ENCODE measurements at regions not wholly inside any gene's neighbourhood (a gene's known extent, or its start where the extent isn't known, plus 50 kb on each side); places are given as distances from the start of the nearest gene placed in this dataset.

GRCh38 chr10:35745617-35746403, 103.7 kb upstream of the FZD8 start:
- WGBS, 2 donors = 87 to 93% methylated on average over 4 of the region's 4 CpGs
- intact Hi-C loops (cut with DNase I; ENCODE audit: low total_unique reads) = no loop called here
- H3K36me3 ChIP-seq (ENCODE audit: low read depth, missing control alignments) = no peaks in the 10 kb centered on the region
- H3K4me1 ChIP-seq = no peaks in the 10 kb centered on the region
- no peak for DNase-seq
- no peak for TF ChIP-seq CTCF (IDR thresholded peaks at IDR 0.05)
- no peak for TF ChIP-seq POLR2A (IDR thresholded peaks at IDR 0.05)
- H3K27ac ChIP-seq = no peak overlapping the region
- H3K4me3 ChIP-seq = no peak overlapping the region
- H3K9me3 ChIP-seq = no peaks in the 10 kb centered on the region
- no peaks in the 10 kb centered on the region for H3K27me3 ChIP-seq

- intact Hi-C loops (cut with DNase I; ENCODE audit: low total_unique reads) = no loop called here
- H3K9me3 ChIP-seq = no peaks in the 10 kb centered on the region
- H3K4me3 ChIP-seq = no peak overlapping the region
- DNase-seq = no peak
- TF ChIP-seq POLR2A (IDR thresholded peaks at IDR 0.05) (no peak), CTCF (IDR thresholded peaks at IDR 0.05) (no peak)
- WGBS, 2 donors = 94 to 95% methylated on average over 2 of the region's 2 CpGs
- H3K4me1 ChIP-seq = no peaks in the 10 kb centered on the region
- H3K27ac ChIP-seq = no peak overlapping the region
- H3K27me3 ChIP-seq = no peaks in the 10 kb centered on the region
- H3K36me3 ChIP-seq (ENCODE audit: low read depth, missing control alignments) = no peaks in the 10 kb centered on the region
Measured at GRCh38 chr10:35743851-35744250, 101.8 kb upstream of the FZD8 start.

- Histone ChIP-seq H3K9me3 (no peaks in the 10 kb centered on the region), H3K36me3 (ENCODE audit: low read depth, missing control alignments) (no peaks in the 10 kb centered on the region), H3K4me3 (no peak overlapping the region), H3K27me3 (no peaks in the 10 kb centered on the region), H3K27ac (no peak overlapping the region), H3K4me1 (no peaks in the 10 kb centered on the region)
- no peak for TF ChIP-seq CTCF (IDR thresholded peaks at IDR 0.05)
- no peak for TF ChIP-seq POLR2A (IDR thresholded peaks at IDR 0.05)
- intact Hi-C loops (cut with DNase I; ENCODE audit: low total_unique reads) = no loop called here
- DNase-seq = no peak
Measured at GRCh38 chr10:35743351-35743750, 101.3 kb upstream of the FZD8 start.

GRCh38 chr10:35739998-35740397, 97.9 kb upstream of the FZD8 start:
- no peaks in the 10 kb centered on the region for H3K9me3 ChIP-seq
- no peak overlapping the region for H3K4me3 ChIP-seq
- H3K27me3 ChIP-seq = no peaks in the 10 kb centered on the region
- DNase-seq = no peak
- intact Hi-C loops (cut with DNase I; ENCODE audit: low total_unique reads) = no loop called here
- TF ChIP-seq CTCF (IDR thresholded peaks at IDR 0.05) = no peak
- TF ChIP-seq POLR2A (IDR thresholded peaks at IDR 0.05) = no peak
- no peaks in the 10 kb centered on the region for H3K4me1 ChIP-seq
- H3K36me3 ChIP-seq (ENCODE audit: low read depth, missing control alignments) = no peaks in the 10 kb centered on the region
- H3K27ac ChIP-seq = no peak overlapping the region

GRCh38 chr10:35735412-35735811, 93.3 kb upstream of the FZD8 start:
- WGBS, 2 donors = 91 to 92% methylated on average over 4 to 5 of the region's 5 CpGs
- H3K4me3 ChIP-seq = no peak overlapping the region
- intact Hi-C loops (cut with DNase I; ENCODE audit: low total_unique reads) = no loop called here
- H3K36me3 ChIP-seq (ENCODE audit: low read depth, missing control alignments) = no peaks in the 10 kb centered on the region
- no peaks in the 10 kb centered on the region for H3K9me3 ChIP-seq
- no peak overlapping the region for H3K27ac ChIP-seq
- DNase-seq = no peak
- H3K4me1 ChIP-seq = no peaks in the 10 kb centered on the region
- TF ChIP-seq CTCF (IDR thresholded peaks at IDR 0.05) (no peak), POLR2A (IDR thresholded peaks at IDR 0.05) (no peak)
- no peaks in the 10 kb centered on the region for H3K27me3 ChIP-seq
